Esophagus muscularis mucosa (tissue), 4 donors: ENCODE measurements at regions not wholly inside any gene's neighbourhood (a gene's known extent, or its start where the extent isn't known, plus 50 kb on each side); places are given as distances from the start of the nearest gene placed in this dataset.
"Not testable (repeated sequence)": the region's sequence is repeated elsewhere in the genome, so short reads cannot be mapped to it uniquely, and the experiment has no call there.

Source experiments
- DNase-seq: peaks from one replicate; pipeline ENCODE4 v3.0.0-alpha.2; 2017; ENCODE audit errors: extremely low spot score
- H3K27ac ChIP-seq, 4 donors: fragments of 200-600 bp; sonication (generic); replicated peaks in 1 of 4; 1 replicate in 3 of 4; 2 replicates in 1 of 4; pipeline ENCODE4 v1.5.1; 2016 to 2019; ENCODE audit warnings: mild to moderate bottlenecking in 1 of 4
- H3K27me3 ChIP-seq, 4 donors: fragments of 200-600 bp; sonication (generic); one replicate each; pipeline versions ENCODE4 v1.5.1 to v1.6.0; 2016 to 2019
- H3K36me3 ChIP-seq, 4 donors: fragments of 200-600 bp; sonication (generic); one replicate each; pipeline ENCODE4 v1.5.1; 2016 to 2019
- H3K4me1 ChIP-seq, 4 donors: fragments of 200-600 bp; sonication (generic); one replicate each; pipeline ENCODE4 v1.5.1; 2016 to 2019
- H3K4me3 ChIP-seq, 4 donors: fragments of 200-600 bp; sonication (generic); 1 replicate in 2 of 4; 2 replicates in 2 of 4; pipeline ENCODE4 v1.5.1; 2016 to 2019; ENCODE audit warnings: mild to moderate bottlenecking in 4 of 4, moderate library complexity in 1 of 4
- H3K9me3 ChIP-seq, 4 donors: fragments of 200-600 bp; sonication (generic); 1 replicate in 3 of 4; 2 replicates in 1 of 4; pipeline ENCODE4 v1.5.1; 2016 to 2019
- EP300 ChIP-seq: sonication (generic); formaldehyde crosslinking; IDR thresholded peaks from one replicate; pipeline ENCODE4 v1.6.1; 2017; ENCODE audit warnings: antibody characterized with exemption
- POLR2A ChIP-seq: fragments of 450-650 bp; IDR thresholded peaks from one replicate; pipeline ENCODE4 v1.6.1; 2017; ENCODE audit warnings: antibody characterized with exemption, moderate library complexity, mild to moderate bottlenecking, low read depth
- POLR2AphosphoS5 ChIP-seq, 2 donors: sonication (generic); formaldehyde crosslinking; IDR thresholded peaks; one replicate each; pipeline ENCODE4 v1.6.1; 2017; ENCODE audit warnings: antibody characterized with exemption in 2 of 2
- WGBS: methylation state at CpG from one replicate; pipeline ENCODE4 v1.1.5; 2018; 5-methylcytosine and 5-hydroxymethylcytosine counted together
- intact Hi-C: fragments of 100-400 bp; cut with DNase I; formaldehyde crosslinking; loops from one replicate; pipeline ENCODE4 v1.15.1; 2023
- TF ChIP-seq, protein P1 (sequence below), 3 experiments: fragments of 200-600 bp in 2 of 3; fragments of 450-650 bp in 1 of 3; sonication (generic) in 2 of 3; IDR thresholded peaks; one replicate each; pipeline ENCODE4 v1.5.1; 2017 to 2019; ENCODE audit warnings: antibody characterized with exemption in 3 of 3, mild to moderate bottlenecking in 2 of 3, moderate library complexity in 1 of 3

DNA sequence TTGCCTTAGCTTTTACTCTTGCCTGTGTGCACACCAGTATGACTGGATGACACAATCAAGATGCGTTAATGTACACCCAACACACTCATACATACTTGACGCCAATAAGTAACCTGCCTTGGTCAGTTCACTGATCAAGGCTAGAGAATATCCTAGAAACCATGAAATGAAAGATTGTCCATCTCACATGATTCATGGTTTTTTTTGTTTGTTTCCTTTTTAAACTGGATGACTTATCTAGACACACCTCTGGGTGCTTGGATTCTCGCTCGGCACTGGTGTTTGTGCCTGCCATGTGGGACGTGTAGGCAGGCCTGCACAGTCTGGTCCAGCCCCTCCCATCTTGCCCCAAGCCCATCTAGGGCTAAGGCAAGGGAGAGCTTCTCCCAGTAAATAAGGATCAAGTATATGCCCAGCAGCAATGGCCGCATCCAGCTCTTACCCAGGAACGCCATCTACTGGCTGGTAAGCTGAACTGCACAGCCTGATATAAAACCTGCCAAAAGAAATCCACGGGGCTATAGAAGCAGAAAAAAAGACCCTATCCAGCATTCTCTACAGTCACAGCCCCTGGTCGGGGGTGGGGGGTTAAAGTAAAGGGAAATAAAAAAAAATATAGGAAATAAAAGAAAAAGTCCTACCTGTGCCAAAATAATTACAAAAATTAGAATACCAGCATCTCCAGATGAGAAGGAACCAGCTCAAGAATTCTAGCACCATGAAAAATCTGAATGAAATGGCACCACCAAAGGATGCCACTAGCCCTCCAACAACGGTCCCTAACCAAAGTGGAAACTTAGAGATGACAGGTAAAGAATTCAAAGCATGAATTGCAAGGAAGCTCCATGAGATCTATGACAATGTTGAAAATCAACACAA is 73.3 kb downstream of the OTOR start:
- Histone ChIP-seq H3K27me3 (peaks cover 0 to 11% (median 0%) of the 10 kb centered on the region in 4 donors), H3K4me3 (no peak overlapping the region), H3K9me3 (peaks cover 0 to 8% (median 4%) of the 10 kb centered on the region in 4 donors), H3K27ac (no peak overlapping the region), H3K36me3 (no peaks in the 10 kb centered on the region), H3K4me1 (no peaks in the 10 kb centered on the region)
- intact Hi-C loops = no loop called here
- WGBS = 47% methylated on average over 10 of the region's 10 CpGs
- no peak for DNase-seq
- no peak for TF ChIP-seq POLR2A
- TF ChIP-seq POLR2AphosphoS5 (IDR thresholded peaks at IDR 0.05) = no peak
- TF ChIP-seq, protein P1, sequence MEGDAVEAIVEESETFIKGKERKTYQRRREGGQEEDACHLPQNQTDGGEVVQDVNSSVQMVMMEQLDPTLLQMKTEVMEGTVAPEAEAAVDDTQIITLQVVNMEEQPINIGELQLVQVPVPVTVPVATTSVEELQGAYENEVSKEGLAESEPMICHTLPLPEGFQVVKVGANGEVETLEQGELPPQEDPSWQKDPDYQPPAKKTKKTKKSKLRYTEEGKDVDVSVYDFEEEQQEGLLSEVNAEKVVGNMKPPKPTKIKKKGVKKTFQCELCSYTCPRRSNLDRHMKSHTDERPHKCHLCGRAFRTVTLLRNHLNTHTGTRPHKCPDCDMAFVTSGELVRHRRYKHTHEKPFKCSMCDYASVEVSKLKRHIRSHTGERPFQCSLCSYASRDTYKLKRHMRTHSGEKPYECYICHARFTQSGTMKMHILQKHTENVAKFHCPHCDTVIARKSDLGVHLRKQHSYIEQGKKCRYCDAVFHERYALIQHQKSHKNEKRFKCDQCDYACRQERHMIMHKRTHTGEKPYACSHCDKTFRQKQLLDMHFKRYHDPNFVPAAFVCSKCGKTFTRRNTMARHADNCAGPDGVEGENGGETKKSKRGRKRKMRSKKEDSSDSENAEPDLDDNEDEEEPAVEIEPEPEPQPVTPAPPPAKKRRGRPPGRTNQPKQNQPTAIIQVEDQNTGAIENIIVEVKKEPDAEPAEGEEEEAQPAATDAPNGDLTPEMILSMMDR (IDR thresholded peaks at IDR 0.05) = peak; percentile 36 to 66 (median 41)
- no peak for TF ChIP-seq EP300

GRCh38 chr20:16824664-16825063 is 76.5 kb downstream of the OTOR start:
- intact Hi-C loops = no loop called here
- no peak for DNase-seq
- Histone ChIP-seq H3K9me3 (peaks cover 0 to 8% (median 4%) of the 10 kb centered on the region in 4 donors), H3K4me3 (no peak overlapping the region), H3K36me3 (no peaks in the 10 kb centered on the region), H3K27ac (no peak overlapping the region), H3K4me1 (no peaks in the 10 kb centered on the region), H3K27me3 (peaks cover 0 to 6% (median 0%) of the 10 kb centered on the region in 4 donors)
- WGBS = 84% methylated on average over 1 of the region's 1 CpG
- TF ChIP-seq, protein P1 (IDR thresholded peaks at IDR 0.05) = no peak
- TF ChIP-seq POLR2AphosphoS5 (IDR thresholded peaks at IDR 0.05) (no peak), POLR2A (no peak), EP300 (no peak)

DNA sequence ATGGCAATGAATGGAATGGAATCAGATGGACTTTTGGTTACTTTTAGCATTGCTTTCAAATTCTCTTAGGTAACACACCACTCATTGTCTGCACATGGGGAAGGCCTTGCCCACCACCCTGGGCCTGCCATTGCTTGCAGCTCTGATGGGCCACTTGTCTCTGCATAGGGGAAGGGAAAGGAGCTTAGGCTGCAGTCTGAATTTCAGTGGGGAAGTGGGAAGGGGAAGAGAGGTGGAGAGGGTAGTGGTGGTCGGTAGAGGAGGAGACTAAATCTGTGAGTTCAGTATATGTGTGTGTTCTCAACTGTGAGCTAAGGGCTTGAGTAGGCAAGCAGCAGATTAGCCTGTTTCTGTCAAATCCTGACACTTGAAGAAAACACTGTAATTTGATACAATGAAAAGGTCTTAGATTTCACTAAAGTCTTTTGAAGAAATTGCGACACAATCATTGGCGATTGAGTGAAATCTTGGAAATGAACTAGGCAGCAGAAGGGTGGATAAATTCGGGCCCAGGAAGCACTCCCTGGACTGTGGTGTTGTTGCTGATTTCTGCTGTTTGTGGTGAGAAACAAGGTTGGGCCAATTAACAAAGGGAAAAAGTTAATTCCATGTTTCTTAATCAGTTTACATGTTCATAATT is 80.6 kb downstream of the OTOR start:
- H3K27me3 ChIP-seq = no peaks in the 10 kb centered on the region

GRCh38 chr20:16835690-16836089 is 87.5 kb downstream of the OTOR start:
- H3K27me3 ChIP-seq, H3K9me3 ChIP-seq, DNase-seq, H3K4me3 ChIP-seq, H3K36me3 ChIP-seq, intact Hi-C loops, H3K4me1 ChIP-seq, H3K27ac ChIP-seq: not testable (repeated sequence)

More for the DNA sequence above, 80.6 kb downstream of the OTOR start:
- 70% methylated on average over 4 of the region's 4 CpGs for WGBS
- H3K9me3 ChIP-seq = peaks cover 0 to 8% (median 3%) of the 10 kb centered on the region in 4 donors
- H3K4me1 ChIP-seq = no peaks in the 10 kb centered on the region
- DNase-seq = no peak
- H3K36me3 ChIP-seq = no peaks in the 10 kb centered on the region
- H3K4me3 ChIP-seq = no peak overlapping the region
- intact Hi-C loops = no loop called here
- no peak overlapping the region for H3K27ac ChIP-seq
- no peak for TF ChIP-seq EP300
- TF ChIP-seq, protein P1 (IDR thresholded peaks at IDR 0.05) = no peak
- TF ChIP-seq POLR2AphosphoS5 (IDR thresholded peaks at IDR 0.05) = no peak
- no peak for TF ChIP-seq POLR2A

DNA sequence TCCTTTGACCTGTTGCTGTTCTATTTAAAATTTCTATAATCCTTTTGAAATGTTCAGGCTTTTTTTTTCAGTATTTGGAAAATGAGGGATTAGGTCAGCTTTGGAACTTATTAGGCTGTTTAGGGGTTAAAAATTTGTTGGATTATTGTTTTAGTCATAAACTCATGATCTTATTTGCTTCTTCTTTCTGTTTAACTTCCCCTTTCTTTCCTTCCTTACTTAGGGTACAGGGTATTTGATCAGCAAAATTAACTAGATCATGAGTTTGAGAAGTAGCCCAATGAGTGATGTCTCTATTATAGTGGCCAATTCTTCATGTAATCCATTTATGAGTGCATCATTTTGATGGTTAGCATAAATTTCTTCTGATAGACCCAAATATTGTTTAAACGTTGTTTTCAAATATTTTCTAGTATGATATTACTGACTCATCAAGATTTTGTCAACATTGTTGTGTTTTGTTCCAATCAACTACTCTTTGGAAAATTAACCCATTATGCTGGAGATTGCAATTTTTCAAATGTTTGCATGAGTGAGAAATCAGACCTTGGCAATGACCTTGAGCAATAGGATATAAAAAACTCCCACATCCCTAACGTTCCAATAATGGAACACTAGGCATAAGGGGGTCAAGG is 94.4 kb downstream of the OTOR start:
- H3K27ac ChIP-seq = no peak overlapping the region
- H3K9me3 ChIP-seq = no peaks in the 10 kb centered on the region
- DNase-seq = no peak
- H3K36me3 ChIP-seq = no peaks in the 10 kb centered on the region
- 72% methylated on average over 2 of the region's 2 CpGs for WGBS
- no peaks in the 10 kb centered on the region for H3K27me3 ChIP-seq
- H3K4me1 ChIP-seq = no peaks in the 10 kb centered on the region
- no peak overlapping the region for H3K4me3 ChIP-seq
- no peak for TF ChIP-seq POLR2AphosphoS5 (IDR thresholded peaks at IDR 0.05)
- no peak for TF ChIP-seq POLR2A
- TF ChIP-seq, protein P1 (IDR thresholded peaks at IDR 0.05) = no peak
- no peak for TF ChIP-seq EP300
- intact Hi-C loops = no loop called here
